ENCODE measurements at regions not wholly inside any gene's neighbourhood (a gene's known extent, or its start where the extent isn't known, plus 50 kb on each side); places are given as distances from the start of the nearest gene placed in this dataset.

DNA sequence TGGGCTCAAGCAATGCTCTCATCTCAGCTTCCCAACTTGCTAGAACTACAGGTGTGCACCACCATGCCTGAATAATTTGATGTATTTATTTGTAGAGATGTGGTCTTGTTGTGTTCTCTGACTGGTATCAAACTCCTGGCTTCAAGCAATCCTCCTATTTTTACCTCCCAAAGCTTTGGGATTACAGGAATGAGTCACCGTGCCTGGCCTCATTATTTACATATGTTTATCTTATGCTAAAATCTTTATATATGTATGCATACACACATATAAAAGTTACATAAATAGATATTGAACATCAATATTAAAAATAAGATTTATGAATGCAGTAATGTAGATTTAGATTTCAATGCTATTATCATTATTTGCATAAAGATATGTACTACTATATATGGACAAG is 1634.5 kb upstream of the LRRTM3 start:
- no peak for TF ChIP-seq FOXJ3 (CRISPR knock-in tag; IDR thresholded peaks at IDR 0.05; ENCODE audit: borderline replicate concordance)
- TF ChIP-seq, protein P1, sequence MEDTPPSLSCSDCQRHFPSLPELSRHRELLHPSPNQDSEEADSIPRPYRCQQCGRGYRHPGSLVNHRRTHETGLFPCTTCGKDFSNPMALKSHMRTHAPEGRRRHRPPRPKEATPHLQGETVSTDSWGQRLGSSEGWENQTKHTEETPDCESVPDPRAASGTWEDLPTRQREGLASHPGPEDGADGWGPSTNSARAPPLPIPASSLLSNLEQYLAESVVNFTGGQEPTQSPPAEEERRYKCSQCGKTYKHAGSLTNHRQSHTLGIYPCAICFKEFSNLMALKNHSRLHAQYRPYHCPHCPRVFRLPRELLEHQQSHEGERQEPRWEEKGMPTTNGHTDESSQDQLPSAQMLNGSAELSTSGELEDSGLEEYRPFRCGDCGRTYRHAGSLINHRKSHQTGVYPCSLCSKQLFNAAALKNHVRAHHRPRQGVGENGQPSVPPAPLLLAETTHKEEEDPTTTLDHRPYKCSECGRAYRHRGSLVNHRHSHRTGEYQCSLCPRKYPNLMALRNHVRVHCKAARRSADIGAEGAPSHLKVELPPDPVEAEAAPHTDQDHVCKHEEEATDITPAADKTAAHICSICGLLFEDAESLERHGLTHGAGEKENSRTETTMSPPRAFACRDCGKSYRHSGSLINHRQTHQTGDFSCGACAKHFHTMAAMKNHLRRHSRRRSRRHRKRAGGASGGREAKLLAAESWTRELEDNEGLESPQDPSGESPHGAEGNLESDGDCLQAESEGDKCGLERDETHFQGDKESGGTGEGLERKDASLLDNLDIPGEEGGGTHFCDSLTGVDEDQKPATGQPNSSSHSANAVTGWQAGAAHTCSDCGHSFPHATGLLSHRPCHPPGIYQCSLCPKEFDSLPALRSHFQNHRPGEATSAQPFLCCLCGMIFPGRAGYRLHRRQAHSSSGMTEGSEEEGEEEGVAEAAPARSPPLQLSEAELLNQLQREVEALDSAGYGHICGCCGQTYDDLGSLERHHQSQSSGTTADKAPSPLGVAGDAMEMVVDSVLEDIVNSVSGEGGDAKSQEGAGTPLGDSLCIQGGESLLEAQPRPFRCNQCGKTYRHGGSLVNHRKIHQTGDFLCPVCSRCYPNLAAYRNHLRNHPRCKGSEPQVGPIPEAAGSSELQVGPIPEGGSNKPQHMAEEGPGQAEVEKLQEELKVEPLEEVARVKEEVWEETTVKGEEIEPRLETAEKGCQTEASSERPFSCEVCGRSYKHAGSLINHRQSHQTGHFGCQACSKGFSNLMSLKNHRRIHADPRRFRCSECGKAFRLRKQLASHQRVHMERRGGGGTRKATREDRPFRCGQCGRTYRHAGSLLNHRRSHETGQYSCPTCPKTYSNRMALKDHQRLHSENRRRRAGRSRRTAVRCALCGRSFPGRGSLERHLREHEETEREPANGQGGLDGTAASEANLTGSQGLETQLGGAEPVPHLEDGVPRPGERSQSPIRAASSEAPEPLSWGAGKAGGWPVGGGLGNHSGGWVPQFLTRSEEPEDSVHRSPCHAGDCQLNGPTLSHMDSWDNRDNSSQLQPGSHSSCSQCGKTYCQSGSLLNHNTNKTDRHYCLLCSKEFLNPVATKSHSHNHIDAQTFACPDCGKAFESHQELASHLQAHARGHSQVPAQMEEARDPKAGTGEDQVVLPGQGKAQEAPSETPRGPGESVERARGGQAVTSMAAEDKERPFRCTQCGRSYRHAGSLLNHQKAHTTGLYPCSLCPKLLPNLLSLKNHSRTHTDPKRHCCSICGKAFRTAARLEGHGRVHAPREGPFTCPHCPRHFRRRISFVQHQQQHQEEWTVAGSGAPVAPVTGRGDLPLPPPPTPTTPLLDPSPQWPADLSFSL (CRISPR knock-in tag; IDR thresholded peaks at IDR 0.05) = no peak
- no peak for TF ChIP-seq MYNN (CRISPR knock-in tag; IDR thresholded peaks at IDR 0.05; ENCODE audit: low read depth)
- TF ChIP-seq KAT2B (IDR thresholded peaks at IDR 0.05; ENCODE audit: borderline replicate concordance, low read depth, low read length) = no peak
- no peak for TF ChIP-seq ZNF776 (CRISPR knock-in tag; IDR thresholded peaks at IDR 0.05)
- no peak for TF ChIP-seq ATF7 (IDR thresholded peaks at IDR 0.05)
- no peak for TF ChIP-seq ATF7 (CRISPR knock-in tag; IDR thresholded peaks at IDR 0.05)
- TF ChIP-seq, protein P2, sequence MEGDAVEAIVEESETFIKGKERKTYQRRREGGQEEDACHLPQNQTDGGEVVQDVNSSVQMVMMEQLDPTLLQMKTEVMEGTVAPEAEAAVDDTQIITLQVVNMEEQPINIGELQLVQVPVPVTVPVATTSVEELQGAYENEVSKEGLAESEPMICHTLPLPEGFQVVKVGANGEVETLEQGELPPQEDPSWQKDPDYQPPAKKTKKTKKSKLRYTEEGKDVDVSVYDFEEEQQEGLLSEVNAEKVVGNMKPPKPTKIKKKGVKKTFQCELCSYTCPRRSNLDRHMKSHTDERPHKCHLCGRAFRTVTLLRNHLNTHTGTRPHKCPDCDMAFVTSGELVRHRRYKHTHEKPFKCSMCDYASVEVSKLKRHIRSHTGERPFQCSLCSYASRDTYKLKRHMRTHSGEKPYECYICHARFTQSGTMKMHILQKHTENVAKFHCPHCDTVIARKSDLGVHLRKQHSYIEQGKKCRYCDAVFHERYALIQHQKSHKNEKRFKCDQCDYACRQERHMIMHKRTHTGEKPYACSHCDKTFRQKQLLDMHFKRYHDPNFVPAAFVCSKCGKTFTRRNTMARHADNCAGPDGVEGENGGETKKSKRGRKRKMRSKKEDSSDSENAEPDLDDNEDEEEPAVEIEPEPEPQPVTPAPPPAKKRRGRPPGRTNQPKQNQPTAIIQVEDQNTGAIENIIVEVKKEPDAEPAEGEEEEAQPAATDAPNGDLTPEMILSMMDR (CRISPR knock-in tag; IDR thresholded peaks at IDR 0.05) = no peak

Measured in HepG2 (cell line).